CD4-positive, alpha-beta memory T cell (primary cell): ENCODE measurements at regions not wholly inside any gene's neighbourhood (a gene's known extent, or its start where the extent isn't known, plus 50 kb on each side); places are given as distances from the start of the nearest gene placed in this dataset.

Experiments used
- CTCF ChIA-PET: fragments of 350-600 bp; sonication (Branson Sonifier 250); formaldehyde crosslinking; loops from one replicate; lab custom pipeline; 2021; ENCODE audit warnings: inconsistent platforms; ENCODE audit not compliant: partially characterized antibody; lab: Charles Lee
- POLR2A ChIA-PET: fragments of 350-600 bp; sonication (Branson Sonifier 250); formaldehyde crosslinking; loops from one replicate; lab custom pipeline; 2021; ENCODE audit not compliant: partially characterized antibody; lab: Charles Lee
- DNase-seq, 5 donors: peaks; one replicate each; pipeline versions ENCODE4 v3.0.0 to v3.0.0-alpha.2; 2020 to 2022; ENCODE audit warnings: mixed read lengths in 1 of 5
- H3K27ac ChIP-seq: one replicate; pipeline ENCODE4 v1.7.0; 2013; ENCODE audit warnings: low read depth, low read length
- H3K27me3 ChIP-seq: 2 replicates; pipeline ENCODE4 v1.7.0; 2013; ENCODE audit warnings: mild to moderate bottlenecking, low read length, moderate library complexity; ENCODE audit not compliant: insufficient read depth
- H3K36me3 ChIP-seq: 2 replicates; pipeline ENCODE4 v1.7.0; 2013; ENCODE audit warnings: mild to moderate bottlenecking, low read length, moderate library complexity; ENCODE audit not compliant: insufficient read depth
- H3K4me1 ChIP-seq: 2 replicates; pipeline ENCODE4 v1.7.0; 2013; ENCODE audit warnings: mild to moderate bottlenecking, low read length, moderate library complexity; ENCODE audit not compliant: insufficient read depth
- H3K4me3 ChIP-seq, 2 donors: one replicate each; pipeline ENCODE4 v1.7.0; 2013; ENCODE audit warnings: low read length in 2 of 2, mild to moderate bottlenecking in 1 of 2
- H3K9me3 ChIP-seq, 2 donors: one replicate each; pipeline ENCODE4 v1.7.0; 2013; ENCODE audit warnings: low read length in 2 of 2, control low read depth in 1 of 2; ENCODE audit not compliant: control insufficient read depth in 1 of 2
- H3K27ac Mint-ChIP-seq, 7 donors: one replicate each; pipeline ENCODE4 v1.8.0; 2020 to 2021; ENCODE audit warnings: mixed read lengths in 7 of 7, mild to moderate bottlenecking in 6 of 7, inconsistent platforms in 3 of 7, moderate library complexity in 3 of 7
- H3K27me3 Mint-ChIP-seq, 2 donors: one replicate each; pipeline ENCODE4 v1.8.0; 2020 to 2021; ENCODE audit warnings: mixed read lengths in 2 of 2
- H3K36me3 Mint-ChIP-seq, 2 donors: one replicate each; pipeline ENCODE4 v1.8.0; 2020 to 2021; ENCODE audit warnings: mixed read lengths in 2 of 2, inconsistent platforms in 1 of 2, mild to moderate bottlenecking in 1 of 2
- H3K4me1 Mint-ChIP-seq, 4 donors: one replicate each; pipeline ENCODE4 v1.8.0; 2020 to 2021; ENCODE audit warnings: mixed read lengths in 4 of 4, mild to moderate bottlenecking in 1 of 4
- H3K4me3 Mint-ChIP-seq, 8 donors: one replicate each; pipeline ENCODE4 v1.8.0; 2020 to 2021; ENCODE audit warnings: mixed read lengths in 8 of 8, mild to moderate bottlenecking in 7 of 8, moderate library complexity in 6 of 8, inconsistent platforms in 3 of 8
- H3K9me3 Mint-ChIP-seq, 8 donors: one replicate each; pipeline ENCODE4 v1.8.0; 2020 to 2021; ENCODE audit warnings: mixed read lengths in 8 of 8, mild to moderate bottlenecking in 5 of 8, inconsistent platforms in 3 of 8, moderate library complexity in 1 of 8
- intact Hi-C: fragments of 100-400 bp; cut with micrococcal nuclease; formaldehyde crosslinking; loops from one replicate; pipeline ENCODE4 v1.15.1; 2023

DNA sequence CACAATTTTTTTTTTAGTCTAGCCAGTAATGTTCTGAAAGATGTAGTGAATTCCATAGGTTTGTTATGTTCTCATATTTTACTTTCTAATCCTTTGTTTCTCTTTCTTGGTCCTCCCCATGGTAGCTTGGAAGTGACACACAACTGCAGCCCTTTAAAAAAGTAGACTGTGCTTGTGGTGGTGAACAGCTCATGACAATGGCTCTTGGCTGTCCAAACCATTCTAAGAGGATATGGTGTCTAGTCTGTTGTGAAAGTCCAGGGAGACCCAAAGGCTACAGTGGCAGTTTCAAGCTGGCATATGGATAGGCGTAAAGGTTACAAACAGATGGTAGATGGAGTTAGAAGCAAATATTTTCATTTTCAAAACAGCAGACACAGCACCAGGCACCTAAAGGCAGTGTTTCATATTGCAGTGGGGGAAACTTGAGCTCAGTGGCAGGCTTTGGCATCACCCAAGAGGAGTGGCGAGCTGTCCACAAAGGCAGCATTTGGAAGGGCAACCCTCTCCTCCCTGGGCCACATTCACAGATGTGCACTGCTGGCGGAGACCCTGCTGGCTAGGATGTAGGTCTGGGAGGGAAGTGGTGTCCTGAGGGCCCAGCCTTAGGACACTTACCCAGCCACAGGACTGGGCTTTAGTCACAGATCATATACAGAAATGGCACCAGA, 102.1 kb downstream of the DYRK2 start:
- Histone ChIP-seq H3K9me3 (no peaks in the 10 kb centered on the region), H3K4me3 (no peak overlapping the region), H3K27me3 (no peaks in the 10 kb centered on the region), H3K4me1 (no peaks in the 10 kb centered on the region), H3K36me3 (no peaks in the 10 kb centered on the region), H3K27ac (no peak overlapping the region)
- no peak overlapping the region for H3K4me3 Mint-ChIP-seq
- intact Hi-C loops, result loop anchor here (5.0 kb wide), 1 partner anchor 53 kb away; no protein-coding TSS in a partner anchor
- H3K36me3 Mint-ChIP-seq, result no peaks in the 10 kb centered on the region
- peaks cover 0 to 4% (median 0%) of the 10 kb centered on the region in 8 donors for H3K9me3 Mint-ChIP-seq
- H3K27ac Mint-ChIP-seq, result no peak overlapping the region
- DNase-seq, result no peak
- no peaks in the 10 kb centered on the region for H3K4me1 Mint-ChIP-seq
- peaks cover 2% of the 10 kb centered on the region in 2 donors for H3K27me3 Mint-ChIP-seq
- ChIA-PET POLR2A (interaction anchor here (0.6 kb wide), 1 partner anchor 626 kb away, joined by 3 read pairs; no protein-coding TSS in a partner anchor), CTCF (no interaction called here)

DNA sequence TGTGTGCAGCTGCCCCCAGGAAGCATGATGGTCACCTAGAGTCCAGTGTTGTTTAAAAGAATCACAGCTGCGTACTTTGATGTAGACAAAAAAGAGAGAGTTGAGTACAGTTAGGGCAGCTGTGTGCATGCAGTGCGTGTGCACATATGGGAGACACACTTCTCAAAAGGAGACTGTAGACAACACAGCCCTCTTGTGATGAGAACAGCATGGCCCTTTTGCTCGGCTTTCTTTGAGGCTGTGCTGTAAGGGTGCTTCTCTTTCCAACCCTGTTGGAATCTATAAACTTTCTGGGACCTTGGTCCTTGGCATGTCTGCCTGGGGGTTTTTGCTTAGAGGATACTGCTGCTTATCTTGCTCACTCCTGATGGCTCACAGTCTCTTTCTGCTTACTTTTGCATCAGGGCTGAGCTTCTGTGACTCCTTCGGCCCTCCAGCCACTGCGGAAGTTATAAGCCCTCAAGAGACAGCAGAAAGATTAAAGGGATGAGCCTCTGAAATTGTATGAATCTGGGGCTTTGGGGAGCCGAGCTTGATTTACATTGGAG, 102.9 kb downstream of the DYRK2 start:
- Mint-ChIP-seq H3K36me3 (no peaks in the 10 kb centered on the region), H3K4me1 (peaks cover 0 to 4% (median 2%) of the 10 kb centered on the region in 4 donors), H3K27ac (no peak overlapping the region), H3K4me3 (no peak overlapping the region), H3K27me3 (peaks cover 2% of the 10 kb centered on the region in 2 donors), H3K9me3 (no peaks in the 10 kb centered on the region)
- intact Hi-C loops, result loop anchor here (5.0 kb wide), 1 partner anchor 54 kb away; no protein-coding TSS in a partner anchor
- H3K4me3 ChIP-seq, result no peak overlapping the region
- H3K27ac ChIP-seq, result no peak overlapping the region
- no peaks in the 10 kb centered on the region for H3K9me3 ChIP-seq
- CTCF ChIA-PET, result no interaction called here
- H3K36me3 ChIP-seq, result no peaks in the 10 kb centered on the region
- H3K27me3 ChIP-seq, result no peaks in the 10 kb centered on the region
- POLR2A ChIA-PET, result no interaction called here
- no peaks in the 10 kb centered on the region for H3K4me1 ChIP-seq
- no peak for DNase-seq

DNA sequence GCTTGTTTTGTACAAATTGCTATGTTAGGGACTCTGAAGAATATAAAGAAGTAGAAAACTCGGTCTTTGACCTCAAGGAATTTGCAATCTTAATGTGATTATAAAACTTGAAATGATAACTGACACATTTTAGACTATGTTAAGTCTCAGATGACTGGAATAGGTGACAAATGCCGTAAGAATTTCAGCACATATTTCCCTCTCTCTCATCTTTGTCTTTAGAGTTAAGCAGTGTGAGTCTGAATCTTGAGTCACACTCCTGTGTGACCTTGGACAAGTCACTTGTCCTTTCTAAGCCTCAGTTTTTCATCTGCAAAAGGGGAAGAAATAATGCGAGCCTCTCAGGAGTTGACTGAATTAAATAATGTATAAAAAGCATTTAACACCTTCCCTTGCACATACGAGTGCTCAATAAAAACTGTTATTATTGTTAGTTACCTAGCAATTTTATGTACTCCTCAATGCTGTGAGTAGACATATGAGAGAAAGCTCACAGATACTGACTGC, 103.7 kb downstream of the DYRK2 start:
- CTCF ChIA-PET, result no interaction called here
- H3K4me1 Mint-ChIP-seq, result peaks cover 0 to 5% (median 2%) of the 10 kb centered on the region in 4 donors
- intact Hi-C loops, result loop anchor here (5.0 kb wide), 1 partner anchor 55 kb away; no protein-coding TSS in a partner anchor
- no peaks in the 10 kb centered on the region for H3K27me3 ChIP-seq
- H3K4me1 ChIP-seq, result no peaks in the 10 kb centered on the region
- H3K27me3 Mint-ChIP-seq, result peaks cover 2% of the 10 kb centered on the region in 2 donors
- no peak overlapping the region for H3K4me3 Mint-ChIP-seq
- POLR2A ChIA-PET, result no interaction called here
- H3K36me3 Mint-ChIP-seq, result no peaks in the 10 kb centered on the region
- H3K9me3 Mint-ChIP-seq, result no peaks in the 10 kb centered on the region
- H3K27ac ChIP-seq, result no peak overlapping the region
- H3K4me3 ChIP-seq, result no peak overlapping the region
- H3K9me3 ChIP-seq, result no peaks in the 10 kb centered on the region
- no peaks in the 10 kb centered on the region for H3K36me3 ChIP-seq
- no peak for DNase-seq
- H3K27ac Mint-ChIP-seq, result no peak overlapping the region

DNA sequence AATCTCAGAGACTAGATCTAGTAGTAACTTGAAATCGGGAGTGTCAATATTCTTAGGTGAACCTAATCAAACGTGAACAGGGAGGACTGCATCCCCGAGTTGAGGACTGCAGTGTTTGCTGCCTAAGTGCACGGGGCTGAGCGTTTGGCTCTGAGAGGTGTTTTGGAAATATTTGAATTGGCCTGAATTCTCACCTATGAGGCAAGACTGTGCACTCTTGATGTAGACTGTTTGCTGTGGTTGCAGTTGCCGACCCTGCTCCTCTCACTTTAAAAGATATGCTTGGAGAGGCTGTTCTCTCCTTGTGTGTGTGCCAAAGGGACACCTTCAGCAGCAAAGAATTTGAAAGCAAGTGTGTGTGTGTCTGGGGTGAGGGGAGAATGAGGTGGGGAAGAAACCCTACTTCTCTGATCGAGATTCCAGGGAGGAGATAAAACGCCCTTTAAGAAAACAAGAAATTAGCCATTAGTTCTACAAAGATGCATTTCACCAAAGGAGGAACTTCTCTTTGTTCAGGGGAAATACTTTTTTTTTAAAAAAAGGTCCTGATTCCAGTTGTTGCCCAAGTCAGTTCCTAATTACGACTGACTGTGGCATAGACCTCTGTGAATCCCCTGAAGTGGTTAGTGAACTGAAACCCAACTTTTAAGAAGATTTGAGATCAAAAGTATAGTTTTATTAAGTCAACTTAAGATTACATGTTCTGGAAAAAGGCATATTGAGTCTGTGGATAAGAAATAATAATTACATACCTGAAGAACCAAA, 106.6 kb downstream of the DYRK2 start:
- peaks cover 0 to 5% (median 2%) of the 10 kb centered on the region in 4 donors for H3K4me1 Mint-ChIP-seq
- Histone ChIP-seq H3K27ac (no peak overlapping the region), H3K36me3 (no peaks in the 10 kb centered on the region), H3K9me3 (no peaks in the 10 kb centered on the region), H3K4me1 (no peaks in the 10 kb centered on the region), H3K27me3 (no peaks in the 10 kb centered on the region), H3K4me3 (no peak overlapping the region)
- H3K27ac Mint-ChIP-seq, result no peak overlapping the region
- H3K27me3 Mint-ChIP-seq, result peaks cover 2% of the 10 kb centered on the region in 2 donors
- H3K36me3 Mint-ChIP-seq, result no peaks in the 10 kb centered on the region
- DNase-seq, result no peak
- H3K9me3 Mint-ChIP-seq, result no peaks in the 10 kb centered on the region
- intact Hi-C loops, result loop anchor here (5.0 kb wide), 1 partner anchor 58 kb away; no protein-coding TSS in a partner anchor
- H3K4me3 Mint-ChIP-seq, result no peak overlapping the region
- POLR2A ChIA-PET, result no interaction called here
- CTCF ChIA-PET, result no interaction called here

DNA sequence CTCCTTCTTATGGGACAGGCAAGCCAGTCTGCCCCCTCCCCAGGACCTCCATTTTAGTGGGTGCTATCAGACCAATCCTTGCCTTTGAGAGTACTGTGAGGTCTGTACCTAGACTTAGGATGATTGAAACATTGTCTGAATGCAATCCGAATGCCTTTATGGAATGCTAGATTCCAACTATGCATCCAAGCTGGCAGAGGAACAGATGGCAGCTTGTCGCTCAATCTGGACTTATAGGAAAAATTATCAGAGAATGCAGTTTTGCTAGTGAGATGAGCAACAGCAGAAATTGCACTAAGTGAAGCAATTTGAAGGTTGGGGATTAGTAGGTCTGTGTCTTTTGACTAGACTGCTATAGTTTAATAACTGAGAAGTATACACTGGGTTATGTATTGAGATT, 109.1 kb downstream of the DYRK2 start:
- Histone ChIP-seq H3K4me1 (no peaks in the 10 kb centered on the region), H3K27me3 (no peaks in the 10 kb centered on the region), H3K27ac (no peak overlapping the region), H3K36me3 (no peaks in the 10 kb centered on the region), H3K9me3 (no peaks in the 10 kb centered on the region), H3K4me3 (no peak overlapping the region)
- intact Hi-C loops, result no loop called here
- ChIA-PET CTCF (no interaction called here), POLR2A (no interaction called here)
- H3K4me1 Mint-ChIP-seq, result peaks cover 0 to 5% (median 2%) of the 10 kb centered on the region in 4 donors
- H3K27me3 Mint-ChIP-seq, result peaks cover 1 to 2% of the 10 kb centered on the region in 2 donors
- no peak overlapping the region for H3K27ac Mint-ChIP-seq
- no peaks in the 10 kb centered on the region for H3K9me3 Mint-ChIP-seq
- no peaks in the 10 kb centered on the region for H3K36me3 Mint-ChIP-seq
- no peak overlapping the region for H3K4me3 Mint-ChIP-seq
- DNase-seq, result no peak

DNA sequence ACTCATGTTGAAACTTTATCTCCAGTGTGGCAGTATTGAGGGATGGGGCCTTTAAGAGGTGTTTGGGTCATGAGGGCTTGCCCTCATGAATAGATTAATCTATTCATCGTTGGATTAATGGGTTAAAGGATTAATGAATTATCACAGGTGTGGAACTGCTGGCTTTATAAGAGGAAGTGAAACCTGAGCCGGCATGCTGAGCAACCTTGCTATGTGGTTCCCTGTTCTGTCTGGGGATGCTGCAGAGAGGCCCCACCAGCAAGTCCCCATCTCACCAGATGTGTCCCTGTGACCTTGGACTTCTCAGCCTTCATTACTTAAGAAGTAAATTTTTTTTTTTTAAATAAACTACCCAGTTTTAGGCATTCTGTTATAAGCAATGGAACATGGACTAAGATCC, 109.6 kb downstream of the DYRK2 start:
- Mint-ChIP-seq H3K9me3 (no peaks in the 10 kb centered on the region), H3K4me1 (peaks cover 0 to 5% (median 2%) of the 10 kb centered on the region in 4 donors), H3K27ac (no peak overlapping the region), H3K27me3 (peaks cover 1 to 2% of the 10 kb centered on the region in 2 donors), H3K4me3 (no peak overlapping the region), H3K36me3 (no peaks in the 10 kb centered on the region)
- no peaks in the 10 kb centered on the region for H3K27me3 ChIP-seq
- no peaks in the 10 kb centered on the region for H3K9me3 ChIP-seq
- no peak overlapping the region for H3K27ac ChIP-seq
- H3K36me3 ChIP-seq, result no peaks in the 10 kb centered on the region
- H3K4me3 ChIP-seq, result no peak overlapping the region
- no peaks in the 10 kb centered on the region for H3K4me1 ChIP-seq
- ChIA-PET CTCF (no interaction called here), POLR2A (no interaction called here)
- no peak for DNase-seq
- intact Hi-C loops, result no loop called here

DNA sequence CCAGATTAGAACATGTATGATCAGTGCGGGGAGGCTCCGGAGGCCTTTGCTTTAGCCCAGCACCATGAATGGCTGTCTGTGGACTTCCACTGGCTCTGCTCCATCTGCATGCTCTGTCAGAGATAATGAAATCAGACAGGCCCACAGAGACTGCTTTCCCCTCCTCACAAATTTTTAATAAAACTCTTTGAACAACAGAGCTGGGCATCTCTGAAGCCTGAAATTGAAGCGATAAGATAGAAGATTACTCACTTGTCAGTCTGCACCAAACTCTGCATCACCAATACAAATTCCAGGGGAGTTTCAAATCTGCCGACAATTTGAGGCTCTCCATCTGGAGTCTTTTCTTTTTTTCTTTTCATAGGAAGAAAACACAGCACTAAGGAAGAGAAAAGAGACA, 110.0 kb downstream of the DYRK2 start:
- ChIA-PET CTCF (no interaction called here), POLR2A (no interaction called here)

More for the DNA sequence above, 110.0 kb downstream of the DYRK2 start:
- Mint-ChIP-seq H3K36me3 (no peaks in the 10 kb centered on the region), H3K9me3 (no peaks in the 10 kb centered on the region), H3K4me3 (no peak overlapping the region), H3K27me3 (peaks cover 1 to 2% of the 10 kb centered on the region in 2 donors), H3K4me1 (peaks cover 0 to 5% (median 2%) of the 10 kb centered on the region in 4 donors), H3K27ac (no peak overlapping the region)
- no peak overlapping the region for H3K27ac ChIP-seq
- H3K36me3 ChIP-seq, result no peaks in the 10 kb centered on the region
- no peak overlapping the region for H3K4me3 ChIP-seq
- intact Hi-C loops, result no loop called here
- no peaks in the 10 kb centered on the region for H3K4me1 ChIP-seq
- H3K27me3 ChIP-seq, result no peaks in the 10 kb centered on the region
- no peaks in the 10 kb centered on the region for H3K9me3 ChIP-seq
- DNase-seq, result no peak
